ENCODE measurements at regions not wholly inside any gene's neighbourhood (a gene's known extent, or its start where the extent isn't known, plus 50 kb on each side); places are given as distances from the start of the nearest gene placed in this dataset.

- TF ChIP-seq, protein P1, sequence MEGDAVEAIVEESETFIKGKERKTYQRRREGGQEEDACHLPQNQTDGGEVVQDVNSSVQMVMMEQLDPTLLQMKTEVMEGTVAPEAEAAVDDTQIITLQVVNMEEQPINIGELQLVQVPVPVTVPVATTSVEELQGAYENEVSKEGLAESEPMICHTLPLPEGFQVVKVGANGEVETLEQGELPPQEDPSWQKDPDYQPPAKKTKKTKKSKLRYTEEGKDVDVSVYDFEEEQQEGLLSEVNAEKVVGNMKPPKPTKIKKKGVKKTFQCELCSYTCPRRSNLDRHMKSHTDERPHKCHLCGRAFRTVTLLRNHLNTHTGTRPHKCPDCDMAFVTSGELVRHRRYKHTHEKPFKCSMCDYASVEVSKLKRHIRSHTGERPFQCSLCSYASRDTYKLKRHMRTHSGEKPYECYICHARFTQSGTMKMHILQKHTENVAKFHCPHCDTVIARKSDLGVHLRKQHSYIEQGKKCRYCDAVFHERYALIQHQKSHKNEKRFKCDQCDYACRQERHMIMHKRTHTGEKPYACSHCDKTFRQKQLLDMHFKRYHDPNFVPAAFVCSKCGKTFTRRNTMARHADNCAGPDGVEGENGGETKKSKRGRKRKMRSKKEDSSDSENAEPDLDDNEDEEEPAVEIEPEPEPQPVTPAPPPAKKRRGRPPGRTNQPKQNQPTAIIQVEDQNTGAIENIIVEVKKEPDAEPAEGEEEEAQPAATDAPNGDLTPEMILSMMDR (IDR thresholded peaks at IDR 0.05; ENCODE audit: low read depth, low read length), result no peak
- TF ChIP-seq EZH2phosphoT487 (IDR thresholded peaks at IDR 0.05; ENCODE audit: low read depth), result no peak
These were observed 958.4 kb upstream of the SLC10A2 start for GRCh38 chr13:104024416-104025170.

Measured in OCI-LY3 (cell line).